Occipital lobe (tissue), 1 donor: ENCODE measurements at regions not wholly inside any gene's neighbourhood (a gene's known extent, or its start where the extent isn't known, plus 50 kb on each side); places are given as distances from the start of the nearest gene placed in this dataset.
"Not testable (repeated sequence)": the region's sequence is repeated elsewhere in the genome, so short reads cannot be mapped to it uniquely, and the experiment has no call there.

Experiments used
- DNase-seq: peaks from one replicate; lab custom pipeline; 2025; lab: John Stamatoyannopoulos, UW

GRCh38 chr16:26772503-26772902 is 294.2 kb upstream of the C16orf82 start:
- no peak for DNase-seq

DNA sequence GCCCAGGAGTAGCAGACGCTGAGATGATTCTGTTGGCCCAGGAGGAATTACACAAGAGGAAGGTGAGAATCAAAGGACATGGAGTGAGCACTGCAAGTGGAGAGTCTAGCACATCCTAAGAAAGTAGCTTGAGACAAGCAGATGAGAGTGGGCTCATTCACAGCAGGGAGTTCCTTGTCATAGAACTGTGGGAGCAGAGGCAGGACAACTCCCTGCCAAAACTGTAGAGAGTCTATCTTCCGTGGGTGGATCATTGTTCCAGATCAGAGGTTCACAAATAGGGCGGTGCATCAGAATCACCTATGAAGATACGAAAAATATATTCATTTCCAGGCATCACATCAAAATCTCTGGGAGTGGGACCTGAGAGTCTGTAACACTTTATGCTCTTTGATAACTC is 288.9 kb upstream of the C16orf82 start:
- no peak for DNase-seq

DNA sequence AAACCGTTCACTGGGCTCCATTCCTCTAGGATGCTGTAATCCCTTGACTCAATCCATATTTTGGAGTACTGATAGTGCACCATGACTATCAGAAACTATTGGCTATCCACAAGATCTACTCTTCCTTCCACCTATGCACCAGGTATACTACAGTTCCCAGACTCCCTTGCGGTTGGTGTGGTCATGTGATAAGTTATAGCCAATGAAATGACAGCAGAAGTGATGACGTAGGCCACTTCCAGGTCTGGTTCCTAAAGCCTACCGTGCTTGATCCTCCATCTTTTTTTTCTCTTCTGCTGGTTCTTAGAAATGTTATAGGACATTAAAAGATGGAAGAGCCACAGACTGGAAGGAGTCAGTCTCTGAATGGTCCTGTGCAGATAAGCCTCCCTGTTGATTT is 278.8 kb upstream of the C16orf82 start:
- DNase-seq, result no peak

- no peak for DNase-seq
These were observed 275.6 kb upstream of the C16orf82 start for GRCh38 chr16:26791169-26791568.

- DNase-seq, result no peak
These were observed 271.5 kb upstream of the C16orf82 start for GRCh38 chr16:26795184-26795583.

- DNase-seq, result no peak
These were observed 265.1 kb upstream of the C16orf82 start for GRCh38 chr16:26801628-26802027.

DNA sequence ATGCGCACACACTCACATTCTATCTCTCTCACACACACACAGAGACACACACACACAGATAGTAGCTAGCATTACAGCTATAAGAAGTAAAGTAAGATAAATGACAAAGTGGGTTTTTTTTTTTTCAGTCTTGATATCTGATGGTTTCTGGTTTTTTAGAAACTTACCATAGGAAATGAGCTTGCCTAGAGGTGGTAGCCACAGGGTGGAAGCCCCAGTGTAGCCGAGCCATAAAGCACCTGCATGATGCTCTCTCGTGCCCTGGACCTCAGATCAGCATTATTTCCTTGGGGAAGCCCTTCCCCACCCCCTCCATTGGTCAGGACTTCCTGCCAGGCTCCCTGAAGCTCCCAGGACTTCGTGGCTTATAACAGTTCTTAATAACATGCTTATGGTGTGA is 264.3 kb upstream of the C16orf82 start:
- DNase-seq, result no peak

DNA sequence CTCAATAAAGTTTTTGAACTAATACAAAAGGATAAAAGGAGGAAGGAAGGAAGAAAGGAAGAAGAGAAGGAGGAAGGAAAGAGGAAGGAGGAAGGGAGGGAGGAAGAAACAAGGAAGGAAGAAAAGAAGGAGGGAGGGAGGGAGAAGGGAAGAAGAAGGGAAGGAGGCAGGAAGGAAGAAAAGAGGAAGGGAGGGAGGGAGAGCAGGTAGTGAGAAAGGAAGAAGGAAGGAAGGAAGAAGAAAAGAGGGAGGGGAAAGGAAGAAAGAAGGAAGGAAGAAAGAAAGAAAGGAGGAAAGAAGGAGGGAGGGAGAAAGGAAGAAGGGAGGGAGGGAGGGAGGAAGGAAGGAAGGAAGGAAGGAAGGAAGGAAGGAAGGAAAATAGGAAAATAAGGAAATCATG is 263.8 kb upstream of the C16orf82 start:
- no peak for DNase-seq

DNA sequence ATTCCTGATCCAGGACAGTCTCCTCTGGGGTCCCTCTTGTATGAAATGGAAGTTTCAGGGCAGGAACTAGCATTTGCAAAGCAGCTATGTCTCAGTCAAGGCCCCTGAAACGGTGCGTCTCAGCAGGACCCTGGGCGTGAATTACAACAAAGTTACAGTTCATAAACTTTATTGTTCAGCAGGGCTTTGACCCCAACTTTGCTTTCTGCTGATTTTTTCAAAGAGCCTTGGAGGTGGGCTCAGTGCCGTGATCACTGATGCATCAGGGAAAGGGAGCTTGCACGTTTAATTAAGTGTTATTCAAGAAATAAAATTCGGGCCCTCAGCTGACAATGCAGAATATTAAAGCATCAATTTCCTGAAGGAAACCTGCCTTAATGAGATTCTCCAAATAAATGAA is 260.1 kb upstream of the C16orf82 start:
- DNase-seq, result no peak

DNA sequence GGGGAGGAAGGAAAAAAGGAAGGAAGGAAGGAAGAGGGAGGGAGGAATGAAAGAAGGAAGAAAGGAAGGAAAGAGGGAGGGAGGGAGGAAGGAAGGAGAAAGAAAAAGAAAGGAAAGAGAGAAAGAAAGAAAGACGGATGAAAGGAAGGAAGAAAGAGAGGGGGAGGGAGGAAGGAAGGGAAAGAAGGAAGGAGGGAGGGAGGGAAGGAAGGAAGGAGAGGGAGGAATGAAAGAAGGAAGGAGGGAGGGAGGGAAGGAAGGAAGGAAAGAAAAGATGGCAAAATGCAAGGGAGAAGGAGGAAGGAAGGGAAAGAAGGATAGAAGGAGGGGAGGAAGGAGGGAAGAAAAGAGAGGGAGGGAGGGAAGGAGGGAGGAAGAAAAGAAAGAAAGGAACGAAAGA is 257.3 kb upstream of the C16orf82 start:
- DNase-seq, result no peak

DNA sequence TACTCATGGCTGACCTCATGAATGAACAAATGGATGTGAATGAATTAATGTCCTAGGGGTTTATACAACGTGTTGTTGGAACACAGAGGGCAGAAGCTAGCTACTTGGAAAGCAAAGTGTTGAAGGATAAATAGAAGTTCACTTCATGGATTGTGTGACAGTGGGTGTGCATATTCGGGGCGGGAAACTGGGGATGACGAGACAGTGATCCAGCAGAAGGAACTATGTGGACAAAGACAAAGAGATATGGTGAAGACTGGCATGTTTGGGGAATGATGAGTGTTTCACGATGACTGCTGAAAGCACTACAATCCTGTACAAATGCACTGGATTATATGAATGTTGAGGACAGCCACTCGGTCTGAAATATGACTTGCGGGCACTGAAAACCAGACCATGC is 250.5 kb upstream of the C16orf82 start:
- DNase-seq, result no peak

- no peak for DNase-seq
These were observed 249.7 kb upstream of the C16orf82 start for GRCh38 chr16:26816885-26817571.

- DNase-seq, result no peak
These were observed 248.3 kb upstream of the C16orf82 start for GRCh38 chr16:26818393-26818792.

GRCh38 chr16:26824469-26824868 is 242.3 kb upstream of the C16orf82 start:
- DNase-seq, result no peak

DNA sequence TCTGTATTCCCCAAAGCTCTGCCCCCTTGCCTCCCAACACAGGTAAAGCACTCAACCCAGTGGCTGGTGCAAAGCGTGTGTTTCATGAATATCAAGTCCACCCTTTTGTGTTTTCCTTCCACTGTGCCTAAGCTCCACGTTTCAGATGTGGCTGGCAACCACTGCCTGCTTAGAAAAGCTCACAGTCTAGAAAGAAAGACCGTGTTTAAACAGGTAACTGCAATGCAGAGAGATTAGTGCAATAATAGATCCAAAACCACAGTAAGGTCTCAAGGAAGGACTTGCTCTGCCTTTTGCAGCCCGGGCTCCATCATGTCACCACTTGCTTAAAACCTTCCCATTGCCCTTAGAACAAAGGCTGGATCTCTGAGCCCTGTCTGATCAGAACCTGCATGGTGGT is 240.2 kb upstream of the C16orf82 start:
- no peak for DNase-seq

GRCh38 chr16:26827386-26827785 is 239.3 kb upstream of the C16orf82 start:
- no peak for DNase-seq

DNA sequence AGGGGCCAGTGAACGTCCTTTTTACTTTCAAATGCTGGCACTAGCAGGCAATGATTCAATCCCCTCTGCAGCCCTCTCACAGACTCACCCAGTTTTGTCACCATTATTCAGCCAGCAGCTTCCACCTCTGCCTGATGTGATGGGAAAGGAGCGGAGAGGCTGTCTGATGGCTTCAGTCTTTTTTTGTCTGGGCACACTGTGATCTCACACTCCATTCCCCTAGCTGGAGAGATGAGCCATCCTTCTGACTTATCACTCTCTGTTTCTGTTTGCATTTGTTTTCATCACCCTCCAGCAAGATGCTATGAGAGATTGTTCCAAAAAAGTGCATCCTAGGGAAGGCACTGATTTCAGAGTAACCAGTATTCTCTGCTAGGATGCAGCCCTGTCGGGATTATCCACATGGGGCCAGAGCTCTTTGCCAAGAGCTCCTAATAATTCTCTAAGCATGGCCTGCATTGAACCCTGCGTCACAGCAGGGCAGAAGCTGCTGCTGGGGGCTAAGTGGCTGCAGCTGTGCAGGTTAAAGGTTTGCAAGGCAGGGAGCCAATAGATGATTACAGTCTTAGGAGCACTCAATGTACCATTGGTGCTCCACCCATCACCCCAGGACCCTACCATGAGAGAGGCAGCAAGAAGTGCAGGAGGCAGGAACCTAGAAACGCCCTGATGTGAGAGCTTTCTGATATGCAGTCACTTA is 236.1 kb upstream of the C16orf82 start:
- no peak for DNase-seq

GRCh38 chr16:26836114-26836513 is 230.6 kb upstream of the C16orf82 start:
- DNase-seq, result not testable (repeated sequence)

DNA sequence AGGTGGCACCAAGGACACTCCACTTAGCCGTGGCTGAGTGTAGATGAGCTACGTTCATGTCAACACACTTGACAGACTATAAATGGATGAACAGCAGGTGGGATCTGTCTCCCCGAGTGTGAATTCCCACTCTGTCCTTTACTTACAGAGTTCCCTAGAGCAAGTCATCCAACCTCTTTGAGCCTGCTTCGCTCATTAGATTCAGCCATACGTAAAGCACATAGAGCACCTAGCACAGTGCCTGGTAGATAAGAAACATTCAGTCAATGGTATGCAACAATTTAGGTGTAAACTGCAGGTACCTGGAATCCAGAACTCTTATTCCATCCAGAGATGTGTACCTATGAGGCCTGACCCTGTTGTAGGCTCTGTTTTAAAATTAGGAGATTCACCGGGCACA is 227.8 kb upstream of the C16orf82 start:
- no peak for DNase-seq

DNA sequence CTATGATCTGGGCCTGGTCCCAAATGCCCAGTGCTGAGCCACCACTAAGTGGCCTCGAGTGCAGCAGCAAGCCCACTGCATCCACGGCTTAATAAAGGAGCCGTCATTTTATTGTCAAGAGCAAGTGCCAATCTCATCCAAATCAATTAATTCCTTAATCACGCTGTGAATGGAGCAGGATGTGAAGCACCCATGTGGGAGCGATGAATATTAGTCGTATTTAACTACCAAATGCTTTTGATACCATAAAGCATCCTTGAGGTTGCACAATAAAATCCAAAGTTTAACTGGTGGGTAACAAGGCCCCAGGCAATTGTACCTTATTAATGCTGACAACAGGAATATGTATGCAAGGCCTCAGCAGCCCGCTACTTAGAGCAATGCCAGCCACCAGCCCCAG is 226.0 kb upstream of the C16orf82 start:
- no peak for DNase-seq

DNA sequence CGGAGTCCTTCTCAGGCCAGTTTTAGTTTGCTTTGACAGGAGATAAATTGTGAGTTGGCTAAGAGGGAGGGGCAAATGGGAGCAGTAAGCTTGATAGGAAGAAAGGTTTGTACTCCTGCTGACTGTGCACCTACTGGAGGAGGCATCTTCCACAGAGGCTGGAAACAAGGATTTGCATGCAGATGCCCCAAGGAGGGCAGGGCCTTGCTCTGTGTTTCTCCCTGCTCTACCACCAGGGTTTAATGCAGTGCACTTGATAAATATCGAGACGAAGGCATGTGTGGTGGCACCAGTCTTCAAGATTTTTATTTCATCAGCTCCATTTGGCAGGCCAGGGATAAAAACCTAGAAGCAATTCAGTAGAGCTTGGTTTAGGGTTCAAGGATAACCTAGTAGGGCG is 210.5 kb upstream of the C16orf82 start:
- DNase-seq, result no peak

DNA sequence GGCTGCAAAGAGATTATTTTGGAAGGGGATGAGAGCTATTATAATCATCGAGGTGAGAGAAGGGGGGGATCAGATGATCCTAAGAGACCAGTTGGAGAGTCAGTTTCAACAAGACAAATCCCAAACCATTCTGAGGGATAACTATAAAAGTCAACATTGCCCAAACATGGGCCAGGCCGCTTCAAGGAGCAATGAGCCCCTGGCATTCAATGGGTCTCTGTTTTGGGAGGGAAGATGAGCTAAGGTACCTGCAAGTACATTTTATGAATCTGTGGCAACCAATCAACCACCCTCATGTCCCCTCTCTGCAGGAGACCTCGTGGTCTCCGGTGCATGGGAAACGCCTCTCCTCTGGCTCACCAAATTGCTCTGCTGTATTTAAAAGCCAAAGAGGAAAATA is 209.9 kb upstream of the C16orf82 start:
- no peak for DNase-seq

DNA sequence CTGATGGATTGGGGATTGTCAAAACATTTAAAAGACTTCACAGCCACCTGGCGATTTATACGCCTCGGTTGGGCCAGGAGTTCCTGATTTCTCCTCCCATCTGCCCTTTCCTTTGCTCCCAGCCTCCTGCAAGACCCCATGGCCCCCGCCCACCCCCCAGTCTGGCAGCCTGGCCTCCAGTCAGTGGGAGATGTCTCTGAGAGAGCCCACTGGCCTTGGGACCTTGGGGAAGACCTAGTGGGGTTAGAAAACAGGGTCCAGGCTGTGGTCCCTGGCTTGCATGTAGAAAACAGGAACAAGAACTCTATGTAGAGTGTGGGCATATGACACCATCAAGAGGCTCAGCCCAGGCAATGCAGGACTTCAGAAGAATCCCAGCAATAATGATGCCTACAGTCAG is 209.4 kb upstream of the C16orf82 start:
- DNase-seq, result no peak

GRCh38 chr16:26860506-26860905 is 206.2 kb upstream of the C16orf82 start:
- DNase-seq, result no peak
